Activated B cell treated with CpG ODN at 0.5 μM for 24 hours (primary cell): ENCODE measurements at regions not wholly inside any gene's neighbourhood (a gene's known extent, or its start where the extent isn't known, plus 50 kb on each side); places are given as distances from the start of the nearest gene placed in this dataset.

Source experiments
- ATAC-seq: fragments of 200-7000 bp; cut with Tn5 transposase; one replicate; pipeline ENCODE4 v1.10.0; 2021; ENCODE audit warnings: low read depth, mild to moderate bottlenecking, moderate library complexity
- CTCF ChIA-PET: fragments of 350-600 bp; sonication (Branson Sonifier 250); formaldehyde crosslinking; loops from one replicate; lab custom pipeline; 2021; ENCODE audit warnings: antibody characterized with exemption; lab: Charles Lee
- POLR2A ChIA-PET: fragments of 350-600 bp; sonication (Branson Sonifier 250); formaldehyde crosslinking; loops from one replicate; lab custom pipeline; 2021; ENCODE audit warnings: antibody characterized with exemption; lab: Charles Lee
- DNase-seq: peaks from one replicate; pipeline ENCODE4 v3.0.0; 2022
- H3K27ac Mint-ChIP-seq: one replicate; pipeline ENCODE4 v1.8.0; 2020; ENCODE audit warnings: mixed read lengths
- H3K27me3 Mint-ChIP-seq: one replicate; pipeline ENCODE4 v1.8.0; 2021; ENCODE audit warnings: mixed read lengths
- H3K36me3 Mint-ChIP-seq: one replicate; pipeline ENCODE4 v1.8.0; 2021; ENCODE audit warnings: low read depth, mixed read lengths
- H3K4me1 Mint-ChIP-seq: one replicate; pipeline ENCODE4 v1.8.0; 2021; ENCODE audit warnings: mixed read lengths
- H3K4me3 Mint-ChIP-seq: one replicate; pipeline ENCODE4 v1.8.0; 2020; ENCODE audit warnings: mild to moderate bottlenecking, mixed read lengths
- H3K9me3 Mint-ChIP-seq: one replicate; pipeline ENCODE4 v1.8.0; 2020; ENCODE audit warnings: mixed read lengths
- CTCF ChIP-seq: fragments of 200-600 bp; IDR thresholded peaks from one replicate; pipeline ENCODE4 v1.8.0; 2022; ENCODE audit warnings: antibody characterized with exemption, mild to moderate bottlenecking
- intact Hi-C: fragments of 100-400 bp; cut with micrococcal nuclease; formaldehyde crosslinking; loops from one replicate; pipeline ENCODE4 v1.15.1; 2024

DNA sequence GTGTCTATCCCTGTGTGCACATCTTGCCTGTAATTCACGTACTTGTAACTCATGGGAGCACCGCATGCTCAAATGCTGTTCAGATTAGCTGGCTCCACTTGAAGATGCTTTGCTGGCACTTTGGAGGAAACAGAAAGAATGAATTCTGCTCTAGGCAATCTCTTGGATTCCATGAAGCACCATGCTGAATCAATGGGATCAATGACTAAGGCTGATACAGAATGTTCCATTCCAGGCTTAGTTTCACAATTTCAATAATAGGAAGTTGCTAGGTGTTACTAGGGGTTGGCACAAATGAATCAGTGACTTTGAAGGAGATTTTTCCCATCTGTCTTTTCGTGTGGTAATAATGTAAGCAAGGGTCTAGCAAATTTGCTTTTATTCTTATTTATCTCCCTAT is 328.8 kb downstream of the OSR1 start:
- ChIA-PET CTCF (no interaction called here), POLR2A (no interaction called here)
- no peaks in the 10 kb centered on the region for H3K9me3 Mint-ChIP-seq

GRCh38 chr2:19028587-19029375 is 329.6 kb downstream of the OSR1 start:
- ATAC-seq (no peak), DNase-seq (no peak)
- Mint-ChIP-seq H3K4me3 (no peak overlapping the region), H3K36me3 (no peaks in the 10 kb centered on the region), H3K27ac (no peak overlapping the region), H3K9me3 (no peaks in the 10 kb centered on the region), H3K27me3 (no peaks in the 10 kb centered on the region), H3K4me1 (no peaks in the 10 kb centered on the region)
- TF ChIP-seq CTCF, result no peak
- POLR2A ChIA-PET, result no interaction called here
- CTCF ChIA-PET, result no interaction called here
- intact Hi-C loops, result no loop called here

More for the DNA sequence above, 328.8 kb downstream of the OSR1 start:
- intact Hi-C loops, result no loop called here
- Mint-ChIP-seq H3K4me1 (no peaks in the 10 kb centered on the region), H3K36me3 (no peaks in the 10 kb centered on the region), H3K27ac (no peak overlapping the region), H3K27me3 (no peaks in the 10 kb centered on the region), H3K4me3 (no peak overlapping the region)
- DNase-seq (no peak), ATAC-seq (no peak)
- TF ChIP-seq CTCF, result no peak

DNA sequence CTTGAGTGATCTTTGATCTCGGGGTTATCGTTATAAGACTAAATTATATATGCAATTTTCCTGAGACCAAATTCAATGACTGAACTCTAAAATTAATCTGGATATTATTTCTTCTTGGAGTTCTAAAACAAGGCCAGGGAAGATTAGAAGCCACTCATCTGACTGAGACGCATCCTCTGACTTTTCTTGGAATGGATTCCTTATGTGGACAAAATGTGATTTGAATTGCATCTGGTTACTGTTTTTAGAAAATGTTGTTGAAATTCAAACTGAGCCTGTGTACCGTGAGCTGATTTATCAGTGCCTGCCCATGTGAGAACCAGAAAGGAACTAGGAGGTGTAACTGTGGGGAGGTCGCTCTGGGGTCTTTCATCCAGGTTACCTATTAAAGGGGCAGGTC is 330.8 kb downstream of the OSR1 start:
- no peak for TF ChIP-seq CTCF
- no peak overlapping the region for H3K4me3 Mint-ChIP-seq
- no peak overlapping the region for H3K27ac Mint-ChIP-seq
- ChIA-PET CTCF (no interaction called here), POLR2A (no interaction called here)
- ATAC-seq, result no peak
- H3K9me3 Mint-ChIP-seq, result no peaks in the 10 kb centered on the region
- DNase-seq, result no peak
- no peaks in the 10 kb centered on the region for H3K36me3 Mint-ChIP-seq
- intact Hi-C loops, result no loop called here
- H3K27me3 Mint-ChIP-seq, result no peaks in the 10 kb centered on the region
- H3K4me1 Mint-ChIP-seq, result no peaks in the 10 kb centered on the region

DNA sequence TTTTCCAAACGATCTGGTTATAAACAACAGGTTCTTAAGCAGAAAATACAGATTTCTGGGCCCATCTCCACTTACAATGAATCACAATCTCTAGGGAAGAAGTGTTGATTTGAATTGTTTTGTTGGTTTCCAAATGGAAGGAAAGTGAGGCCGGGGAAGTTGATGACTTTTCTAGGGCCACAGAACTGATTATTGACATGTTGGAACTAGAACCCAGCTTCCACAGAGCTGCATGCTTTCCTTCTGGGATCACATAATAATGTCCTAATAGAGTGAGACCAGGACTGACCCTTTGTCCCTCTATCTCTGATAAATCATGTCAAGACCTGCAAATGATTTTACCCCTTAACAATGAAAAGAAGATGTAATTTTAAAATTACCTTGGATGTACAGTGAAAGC is 332.2 kb downstream of the OSR1 start:
- Mint-ChIP-seq H3K27ac (no peak overlapping the region), H3K27me3 (no peaks in the 10 kb centered on the region), H3K4me3 (no peak overlapping the region), H3K36me3 (no peaks in the 10 kb centered on the region), H3K9me3 (no peaks in the 10 kb centered on the region), H3K4me1 (no peaks in the 10 kb centered on the region)
- POLR2A ChIA-PET, result no interaction called here
- CTCF ChIA-PET, result no interaction called here
- no peak for ATAC-seq
- DNase-seq, result no peak
- no peak for TF ChIP-seq CTCF
- intact Hi-C loops, result no loop called here

DNA sequence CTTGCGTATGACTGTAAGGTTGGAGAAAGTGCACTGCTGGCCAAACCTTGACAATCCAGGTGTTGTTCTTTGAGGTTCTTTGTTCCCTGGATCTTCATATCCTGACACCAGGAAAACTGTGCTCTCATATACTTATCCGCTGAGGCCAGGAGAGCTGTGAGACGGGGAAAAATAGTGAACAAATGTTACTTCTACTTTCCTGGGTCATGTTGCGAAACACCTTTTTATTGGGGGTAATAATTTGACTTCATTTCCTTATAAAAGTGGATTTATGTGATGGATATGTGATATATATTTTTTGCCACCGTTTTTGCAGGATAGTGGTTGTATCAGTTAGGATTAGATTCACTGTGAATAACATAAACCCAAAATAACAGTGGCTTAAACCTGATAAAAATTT is 336.1 kb downstream of the OSR1 start:
- H3K4me1 Mint-ChIP-seq, result no peaks in the 10 kb centered on the region
- no peak overlapping the region for H3K4me3 Mint-ChIP-seq
- no peak for ATAC-seq
- no peak for DNase-seq
- H3K27ac Mint-ChIP-seq, result no peak overlapping the region
- intact Hi-C loops, result no loop called here
- no peaks in the 10 kb centered on the region for H3K27me3 Mint-ChIP-seq
- ChIA-PET POLR2A (no interaction called here), CTCF (no interaction called here)
- peaks cover 3% of the 10 kb centered on the region for H3K9me3 Mint-ChIP-seq
- no peak for TF ChIP-seq CTCF
- no peaks in the 10 kb centered on the region for H3K36me3 Mint-ChIP-seq
